Esophagus squamous epithelium (tissue), 4 donors: ENCODE measurements at regions not wholly inside any gene's neighbourhood (a gene's known extent, or its start where the extent isn't known, plus 50 kb on each side); places are given as distances from the start of the nearest gene placed in this dataset.

ENCODE experiments used
- POLR2A ChIP-seq, 4 donors: fragments of 450-650 bp; IDR thresholded peaks; one replicate each; pipeline ENCODE4 v1.6.1; 2017; ENCODE audit warnings: antibody characterized with exemption in 4 of 4, mild to moderate bottlenecking in 4 of 4, moderate library complexity in 3 of 4
- TF ChIP-seq, protein P1 (sequence below), 6 experiments: fragments of 450-650 bp in 4 of 6; fragments of 200-600 bp in 2 of 6; sonication (generic) in 2 of 6; IDR thresholded peaks; one replicate each; pipeline ENCODE4 v1.5.1; 2016 to 2019; ENCODE audit warnings: antibody characterized with exemption in 6 of 6, mild to moderate bottlenecking in 4 of 6, moderate library complexity in 4 of 6

DNA sequence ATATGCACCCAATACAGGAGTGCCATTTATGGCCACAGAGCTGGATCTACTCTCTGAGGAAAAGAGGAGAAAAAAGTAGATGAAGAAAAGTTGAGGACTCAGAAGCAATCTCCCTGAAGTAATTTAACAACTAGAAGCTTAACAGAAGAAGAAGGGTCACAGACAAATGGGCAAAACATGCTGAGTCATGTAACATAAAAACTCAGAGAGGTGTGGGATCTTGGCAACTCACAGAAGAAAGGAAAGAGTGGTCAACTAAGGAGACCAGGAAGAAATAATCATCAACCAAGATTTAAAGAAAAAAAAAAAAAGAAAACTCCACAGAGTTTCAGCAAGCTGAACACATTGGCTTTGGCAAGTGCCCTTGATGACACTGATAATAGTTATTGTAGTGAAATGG, 51.8 kb upstream of the BET1 start:
- TF ChIP-seq, protein P1, sequence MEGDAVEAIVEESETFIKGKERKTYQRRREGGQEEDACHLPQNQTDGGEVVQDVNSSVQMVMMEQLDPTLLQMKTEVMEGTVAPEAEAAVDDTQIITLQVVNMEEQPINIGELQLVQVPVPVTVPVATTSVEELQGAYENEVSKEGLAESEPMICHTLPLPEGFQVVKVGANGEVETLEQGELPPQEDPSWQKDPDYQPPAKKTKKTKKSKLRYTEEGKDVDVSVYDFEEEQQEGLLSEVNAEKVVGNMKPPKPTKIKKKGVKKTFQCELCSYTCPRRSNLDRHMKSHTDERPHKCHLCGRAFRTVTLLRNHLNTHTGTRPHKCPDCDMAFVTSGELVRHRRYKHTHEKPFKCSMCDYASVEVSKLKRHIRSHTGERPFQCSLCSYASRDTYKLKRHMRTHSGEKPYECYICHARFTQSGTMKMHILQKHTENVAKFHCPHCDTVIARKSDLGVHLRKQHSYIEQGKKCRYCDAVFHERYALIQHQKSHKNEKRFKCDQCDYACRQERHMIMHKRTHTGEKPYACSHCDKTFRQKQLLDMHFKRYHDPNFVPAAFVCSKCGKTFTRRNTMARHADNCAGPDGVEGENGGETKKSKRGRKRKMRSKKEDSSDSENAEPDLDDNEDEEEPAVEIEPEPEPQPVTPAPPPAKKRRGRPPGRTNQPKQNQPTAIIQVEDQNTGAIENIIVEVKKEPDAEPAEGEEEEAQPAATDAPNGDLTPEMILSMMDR (IDR thresholded peaks at IDR 0.05), result no peak
- no peak for TF ChIP-seq POLR2A (IDR thresholded peaks at IDR 0.05)
